Neural crest cell (in vitro differentiated cells): ENCODE measurements at regions not wholly inside any gene's neighbourhood (a gene's known extent, or its start where the extent isn't known, plus 50 kb on each side); places are given as distances from the start of the nearest gene placed in this dataset.
A peak's percentile ranks its signal among the peaks of the same experiment; 100 is the strongest.
"Not testable (repeated sequence)": the region's sequence is repeated elsewhere in the genome, so short reads cannot be mapped to it uniquely, and the experiment has no call there.

Experiments
- DNase-seq: peaks from one replicate; pipeline ENCODE4 v3.0.0; 2021; ENCODE audit warnings: low read depth, mixed read lengths, low spot score
- H3K27ac Mint-ChIP-seq: one replicate; pipeline ENCODE4 v1.8.0; 2021; ENCODE audit warnings: mild to moderate bottlenecking, mixed read lengths; ENCODE audit not compliant: unreplicated experiment
- H3K27me3 Mint-ChIP-seq: 2 replicates; pipeline ENCODE4 v1.8.0; 2021; ENCODE audit warnings: low read depth, mild to moderate bottlenecking, mixed read lengths
- H3K36me3 Mint-ChIP-seq: 2 replicates; pipeline ENCODE4 v1.8.0; 2021; ENCODE audit warnings: low read depth, mild to moderate bottlenecking, mixed read lengths
- H3K4me1 Mint-ChIP-seq: 2 replicates; pipeline ENCODE4 v1.8.0; 2021; ENCODE audit warnings: mixed read lengths
- H3K4me3 Mint-ChIP-seq: one replicate; pipeline ENCODE4 v1.8.0; 2021; ENCODE audit warnings: mild to moderate bottlenecking, mixed read lengths
- H3K9me3 Mint-ChIP-seq: 2 replicates; pipeline ENCODE4 v1.8.0; 2021; ENCODE audit warnings: mixed read lengths
- CTCF ChIP-seq: fragments of 200-600 bp; sonication (generic); conservative IDR thresholded peaks from 2 replicates; pipeline ENCODE4 v1.5.0; 2021; ENCODE audit warnings: antibody characterized with exemption, mild to moderate bottlenecking

GRCh38 chr2:144644549-144644948, 124.6 kb upstream of the ZEB2 start:
- no peaks in the 10 kb centered on the region for H3K27me3 Mint-ChIP-seq
- no peak for DNase-seq
- no peak overlapping the region for H3K4me3 Mint-ChIP-seq
- TF ChIP-seq CTCF, result no peak
- no peaks in the 10 kb centered on the region for H3K9me3 Mint-ChIP-seq
- peaks cover 29% of the 10 kb centered on the region for H3K4me1 Mint-ChIP-seq
- no peak overlapping the region for H3K27ac Mint-ChIP-seq
- H3K36me3 Mint-ChIP-seq, result no peaks in the 10 kb centered on the region

- DNase-seq, result no peak
- Mint-ChIP-seq H3K36me3 (peaks cover 3% of the 10 kb centered on the region), H3K9me3 (peaks cover 3% of the 10 kb centered on the region), H3K4me3 (no peak overlapping the region), H3K27ac (peak overlapping the region; percentile 19), H3K4me1 (peaks cover 21% of the 10 kb centered on the region), H3K27me3 (no peaks in the 10 kb centered on the region)
- TF ChIP-seq CTCF, result no peak
Measured at GRCh38 chr2:144643537-144644336, 123.8 kb upstream of the ZEB2 start.

DNA sequence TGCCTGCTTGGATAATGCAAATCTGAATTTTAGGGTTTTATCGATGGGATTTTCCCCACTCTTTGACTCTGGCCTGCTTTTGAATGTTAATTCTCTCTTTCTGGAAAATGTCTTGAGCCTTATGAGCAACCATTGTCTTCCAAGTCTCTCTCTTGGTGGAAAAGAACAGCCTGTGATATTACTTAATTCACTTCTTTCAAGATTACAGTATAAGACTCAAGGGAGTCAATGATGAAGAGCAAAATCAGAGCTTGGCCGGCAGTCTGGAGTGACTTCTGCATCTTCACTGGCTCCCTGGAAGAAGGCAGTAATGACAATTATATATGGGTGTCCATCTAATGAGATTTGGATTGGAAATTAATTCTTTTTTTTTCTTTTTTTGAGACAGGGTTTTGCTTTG, 122.9 kb upstream of the ZEB2 start:
- H3K36me3 Mint-ChIP-seq, result peaks cover 3% of the 10 kb centered on the region
- no peak for TF ChIP-seq CTCF
- peaks cover 3% of the 10 kb centered on the region for H3K9me3 Mint-ChIP-seq
- no peak for DNase-seq
- no peak overlapping the region for H3K27ac Mint-ChIP-seq
- peaks cover 16% of the 10 kb centered on the region for H3K4me1 Mint-ChIP-seq
- no peaks in the 10 kb centered on the region for H3K27me3 Mint-ChIP-seq
- H3K4me3 Mint-ChIP-seq, result no peak overlapping the region

GRCh38 chr2:144642131-144642530, 122.2 kb upstream of the ZEB2 start:
- Mint-ChIP-seq H3K4me1 (peaks cover 16% of the 10 kb centered on the region), H3K9me3 (peaks cover 8% of the 10 kb centered on the region), H3K4me3 (no peak overlapping the region), H3K27ac (no peak overlapping the region), H3K36me3 (peaks cover 6% of the 10 kb centered on the region), H3K27me3 (no peaks in the 10 kb centered on the region)
- DNase-seq, result no peak
- TF ChIP-seq CTCF, result no peak

GRCh38 chr2:144638250-144638649, 118.3 kb upstream of the ZEB2 start:
- not testable (repeated sequence) for DNase-seq, H3K4me1 Mint-ChIP-seq, H3K4me3 Mint-ChIP-seq, H3K27ac Mint-ChIP-seq, H3K27me3 Mint-ChIP-seq
- Mint-ChIP-seq H3K9me3 (peaks cover 30% of the 10 kb centered on the region), H3K36me3 (peaks cover 25% of the 10 kb centered on the region)

GRCh38 chr2:144636860-144637259, 116.9 kb upstream of the ZEB2 start:
- Mint-ChIP-seq H3K9me3 (peaks cover 30% of the 10 kb centered on the region), H3K36me3 (peaks cover 25% of the 10 kb centered on the region)
- not testable (repeated sequence) for DNase-seq, H3K4me3 Mint-ChIP-seq, H3K4me1 Mint-ChIP-seq, H3K27ac Mint-ChIP-seq, H3K27me3 Mint-ChIP-seq
